ENCODE measurements at regions not wholly inside any gene's neighbourhood (a gene's known extent, or its start where the extent isn't known, plus 50 kb on each side); places are given as distances from the start of the nearest gene placed in this dataset.

DNA sequence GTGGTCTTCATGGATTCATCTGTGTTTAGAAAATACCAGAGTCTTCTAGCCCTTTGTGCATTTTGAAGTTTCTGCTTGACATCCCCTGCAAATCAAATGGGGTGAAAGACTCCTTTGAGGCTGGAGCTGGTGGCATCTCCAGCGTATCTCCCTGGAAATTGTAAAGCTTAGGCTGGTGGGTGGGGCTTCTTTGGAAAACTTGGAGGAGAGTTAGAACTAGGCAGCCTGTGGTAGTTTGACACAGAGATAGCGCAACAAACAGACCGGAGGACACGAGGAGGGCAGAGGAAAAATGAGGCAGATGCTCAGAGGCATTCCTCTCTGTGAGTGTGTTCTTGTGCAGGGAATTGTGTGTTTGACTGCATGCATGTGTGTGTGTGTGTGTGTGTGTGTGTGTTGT lies 116.3 kb downstream of the IRX5 start:
- no peak for TF ChIP-seq POLR2A (IDR thresholded peaks at IDR 0.05)
- no peak for TF ChIP-seq CTCF (IDR thresholded peaks at IDR 0.05)

Data from testis (tissue), 2 donors.